Sigmoid colon (tissue), 6 donors: ENCODE measurements at regions not wholly inside any gene's neighbourhood (a gene's known extent, or its start where the extent isn't known, plus 50 kb on each side); places are given as distances from the start of the nearest gene placed in this dataset.

Experiments
- DNase-seq: peaks from one replicate; pipeline ENCODE4 v3.0.0-alpha.2; 2019
- H3K27ac ChIP-seq, 4 donors: fragments of 200-600 bp; sonication (generic); one replicate each; pipeline ENCODE4 v1.5.1; 2016 to 2019; ENCODE audit warnings: mild to moderate bottlenecking in 1 of 4
- H3K27me3 ChIP-seq, 3 donors: fragments of 200-600 bp; sonication (generic); one replicate each; pipeline ENCODE4 v1.5.1; 2019; ENCODE audit warnings: mild to moderate bottlenecking in 1 of 3
- H3K36me3 ChIP-seq, 4 donors: fragments of 200-600 bp; sonication (generic); one replicate each; pipeline ENCODE4 v1.5.1; 2016 to 2019
- H3K4me1 ChIP-seq, 4 donors: fragments of 200-600 bp; sonication (generic); one replicate each; pipeline ENCODE4 v1.5.1; 2017 to 2019
- H3K4me3 ChIP-seq, 4 donors: fragments of 200-600 bp; sonication (generic); one replicate each; pipeline ENCODE4 v1.5.1; 2017 to 2019; ENCODE audit warnings: mild to moderate bottlenecking in 2 of 4, moderate library complexity in 1 of 4
- H3K9me3 ChIP-seq, 4 donors: fragments of 200-600 bp in 3 of 4; sonication (generic) in 3 of 4; one replicate each; pipeline versions ENCODE4 v1.5.1 to v1.6.1; 2013 to 2019
- CTCF ChIP-seq, 4 experiments: fragments of 450-650 bp in 3 of 4; fragments of 200-600 bp in 1 of 4; IDR thresholded peaks; one replicate each; pipeline ENCODE4 v1.5.1; 2016 to 2019; ENCODE audit warnings: antibody characterized with exemption in 4 of 4, mild to moderate bottlenecking in 3 of 4, moderate library complexity in 2 of 4
- EP300 ChIP-seq, 4 donors: sonication (generic); formaldehyde crosslinking; IDR thresholded peaks; one replicate each; pipeline ENCODE4 v1.6.1; 2017; ENCODE audit warnings: antibody characterized with exemption in 4 of 4
- POLR2A ChIP-seq, 2 donors: fragments of 450-650 bp; IDR thresholded peaks; one replicate each; pipeline ENCODE4 v1.6.1; 2016; ENCODE audit warnings: antibody characterized with exemption in 2 of 2, mild to moderate bottlenecking in 2 of 2, moderate library complexity in 2 of 2
- POLR2AphosphoS5 ChIP-seq, 4 donors: sonication (generic); formaldehyde crosslinking; IDR thresholded peaks; one replicate each; pipeline ENCODE4 v1.6.1; 2017; ENCODE audit warnings: antibody characterized with exemption in 4 of 4
- WGBS, 2 donors: extraction: QIAGEN DNeasy Blood & Tissue Kit; methylation state at CpG; one replicate each; pipeline ENCODE4 v1.1.7; 2013; 5-methylcytosine and 5-hydroxymethylcytosine counted together
- intact Hi-C: fragments of 100-400 bp; cut with DNase I; formaldehyde crosslinking; loops from one replicate; pipeline ENCODE4 v1.15.1; 2023
- donor health status: healthy with polysubstance abuse.
- donor health status: healthy.

- Histone ChIP-seq H3K27ac (no peak overlapping the region), H3K4me1 (no peaks in the 10 kb centered on the region), H3K36me3 (no peaks in the 10 kb centered on the region), H3K27me3 (no peaks in the 10 kb centered on the region), H3K9me3 (no peaks in the 10 kb centered on the region), H3K4me3 (no peak overlapping the region)
- intact Hi-C loops: no loop called here
- TF ChIP-seq POLR2AphosphoS5 (IDR thresholded peaks at IDR 0.05) (no peak), CTCF (IDR thresholded peaks at IDR 0.05) (no peak)
- DNase-seq: no peak
- 47 to 53% methylated on average over 2 of the region's 2 CpGs for WGBS, 2 donors
Observed at GRCh38 chr13:86201477-86201876, 402.3 kb upstream of the SLITRK6 start.

- WGBS, 2 donors: 35 to 64% methylated on average over 1 of the region's 1 CpG
- H3K36me3 ChIP-seq: no peaks in the 10 kb centered on the region
- TF ChIP-seq POLR2A (IDR thresholded peaks at IDR 0.05) (no peak), EP300 (IDR thresholded peaks at IDR 0.05) (no peak), CTCF (IDR thresholded peaks at IDR 0.05) (no peak), POLR2AphosphoS5 (IDR thresholded peaks at IDR 0.05) (no peak)
- intact Hi-C loops: no loop called here
- DNase-seq: no peak
- no peak overlapping the region for H3K4me3 ChIP-seq
- H3K9me3 ChIP-seq: no peaks in the 10 kb centered on the region
- H3K27ac ChIP-seq: no peak overlapping the region
- H3K4me1 ChIP-seq: no peaks in the 10 kb centered on the region
- no peaks in the 10 kb centered on the region for H3K27me3 ChIP-seq
Observed at GRCh38 chr13:86193281-86193680, 394.1 kb upstream of the SLITRK6 start.

GRCh38 chr13:86188170-86188569 is 389.0 kb upstream of the SLITRK6 start:
- H3K9me3 ChIP-seq: no peaks in the 10 kb centered on the region
- no peak for TF ChIP-seq POLR2AphosphoS5 (IDR thresholded peaks at IDR 0.05)
- H3K4me3 ChIP-seq: no peak overlapping the region
- H3K36me3 ChIP-seq: no peaks in the 10 kb centered on the region
- H3K4me1 ChIP-seq: no peaks in the 10 kb centered on the region
- 88 to 90% methylated on average over 4 of the region's 4 CpGs for WGBS, 2 donors
- no peak overlapping the region for H3K27ac ChIP-seq
- no peaks in the 10 kb centered on the region for H3K27me3 ChIP-seq
- intact Hi-C loops: no loop called here
- DNase-seq: no peak

GRCh38 chr13:86185636-86186035 is 386.4 kb upstream of the SLITRK6 start:
- TF ChIP-seq EP300 (IDR thresholded peaks at IDR 0.05) (no peak), POLR2A (IDR thresholded peaks at IDR 0.05) (no peak), CTCF (IDR thresholded peaks at IDR 0.05) (no peak), POLR2AphosphoS5 (IDR thresholded peaks at IDR 0.05) (no peak)
- DNase-seq: no peak
- H3K4me1 ChIP-seq: no peaks in the 10 kb centered on the region
- H3K27me3 ChIP-seq: no peaks in the 10 kb centered on the region
- H3K27ac ChIP-seq: no peak overlapping the region
- H3K36me3 ChIP-seq: no peaks in the 10 kb centered on the region
- no peak overlapping the region for H3K4me3 ChIP-seq
- intact Hi-C loops: no loop called here
- WGBS, 2 donors: 65 to 74% methylated on average over 5 of the region's 5 CpGs
- H3K9me3 ChIP-seq: peaks cover 0 to 3% (median 0%) of the 10 kb centered on the region in 4 donors

- TF ChIP-seq POLR2AphosphoS5 (IDR thresholded peaks at IDR 0.05) (no peak), EP300 (IDR thresholded peaks at IDR 0.05) (no peak), POLR2A (IDR thresholded peaks at IDR 0.05) (no peak), CTCF (IDR thresholded peaks at IDR 0.05) (no peak)
- no peak overlapping the region for H3K4me3 ChIP-seq
- H3K9me3 ChIP-seq: peaks cover 0 to 3% (median 0%) of the 10 kb centered on the region in 4 donors
- DNase-seq: no peak
- intact Hi-C loops: no loop called here
- H3K27me3 ChIP-seq: no peaks in the 10 kb centered on the region
- WGBS, 2 donors: 89% methylated on average over 3 of the region's 3 CpGs
- H3K4me1 ChIP-seq: no peaks in the 10 kb centered on the region
- no peak overlapping the region for H3K27ac ChIP-seq
- H3K36me3 ChIP-seq: no peaks in the 10 kb centered on the region
Observed at GRCh38 chr13:86185107-86185506, 385.9 kb upstream of the SLITRK6 start.
